Stimulated activated CD4-positive, alpha-beta T cell treated with anti-CD3 and anti-CD28 coated beads, Interleukin-2, amount 100 ng/mL, for 24 hours (primary cell): ENCODE measurements at regions not wholly inside any gene's neighbourhood (a gene's known extent, or its start where the extent isn't known, plus 50 kb on each side); places are given as distances from the start of the nearest gene placed in this dataset.

Experiments
- DNase-seq, 2 donors: peaks; one replicate each; pipeline ENCODE4 v3.0.0-alpha.2; 2020

GRCh38 chr2:43104763-43105162 is 121.6 kb downstream of the ZFP36L2 start:
- DNase-seq, result no peak

GRCh38 chr2:43104106-43104505 is 122.3 kb downstream of the ZFP36L2 start:
- DNase-seq, result no peak

- DNase-seq, result no peak
These were observed 123.4 kb downstream of the ZFP36L2 start for GRCh38 chr2:43103093-43103404.

GRCh38 chr2:43102366-43103092 is 123.9 kb downstream of the ZFP36L2 start:
- DNase-seq, result no peak

GRCh38 chr2:43101751-43102150 is 124.7 kb downstream of the ZFP36L2 start:
- no peak for DNase-seq

GRCh38 chr2:43100883-43101662 is 125.3 kb downstream of the ZFP36L2 start:
- no peak for DNase-seq

GRCh38 chr2:43100362-43100882 is 126.0 kb downstream of the ZFP36L2 start:
- no peak for DNase-seq

GRCh38 chr2:43099797-43100196 is 126.6 kb downstream of the ZFP36L2 start:
- DNase-seq, result no peak

GRCh38 chr2:43098539-43098938 is 127.9 kb downstream of the ZFP36L2 start:
- DNase-seq, result no peak

GRCh38 chr2:43097644-43098408 is 128.6 kb downstream of the ZFP36L2 start:
- DNase-seq, result no peak

GRCh38 chr2:43095533-43096295 is 130.7 kb downstream of the ZFP36L2 start:
- DNase-seq, result no peak

GRCh38 chr2:43092520-43093179 is 133.8 kb downstream of the ZFP36L2 start:
- DNase-seq, result no peak

GRCh38 chr2:43090317-43090716 is 136.1 kb downstream of the ZFP36L2 start:
- DNase-seq, result no peak

- DNase-seq, result no peak
These were observed 138.0 kb downstream of the ZFP36L2 start for GRCh38 chr2:43088143-43089073.

- DNase-seq, result no peak
These were observed 139.0 kb downstream of the ZFP36L2 start for GRCh38 chr2:43087413-43087812.

- DNase-seq, result no peak
These were observed 139.8 kb downstream of the ZFP36L2 start for GRCh38 chr2:43086451-43087221.

- no peak for DNase-seq
These were observed 140.5 kb downstream of the ZFP36L2 start for GRCh38 chr2:43085929-43086328.

GRCh38 chr2:43085505-43085904 is 140.9 kb downstream of the ZFP36L2 start:
- DNase-seq, result no peak

GRCh38 chr2:43084699-43085091 is 141.7 kb downstream of the ZFP36L2 start:
- no peak for DNase-seq
